HG02623 (cell line): ENCODE measurements at regions not wholly inside any gene's neighbourhood (a gene's known extent, or its start where the extent isn't known, plus 50 kb on each side); places are given as distances from the start of the nearest gene placed in this dataset.
"Not testable (repeated sequence)": the region's sequence is repeated elsewhere in the genome, so short reads cannot be mapped to it uniquely, and the experiment has no call there.

ENCODE experiments used
- ATAC-seq: cut with Tn5 transposase; IDR thresholded peaks from one replicate; pipeline ENCODE4 v1.9.1; 2021; ENCODE audit warnings: moderate library complexity; ENCODE audit not compliant: unreplicated experiment

DNA sequence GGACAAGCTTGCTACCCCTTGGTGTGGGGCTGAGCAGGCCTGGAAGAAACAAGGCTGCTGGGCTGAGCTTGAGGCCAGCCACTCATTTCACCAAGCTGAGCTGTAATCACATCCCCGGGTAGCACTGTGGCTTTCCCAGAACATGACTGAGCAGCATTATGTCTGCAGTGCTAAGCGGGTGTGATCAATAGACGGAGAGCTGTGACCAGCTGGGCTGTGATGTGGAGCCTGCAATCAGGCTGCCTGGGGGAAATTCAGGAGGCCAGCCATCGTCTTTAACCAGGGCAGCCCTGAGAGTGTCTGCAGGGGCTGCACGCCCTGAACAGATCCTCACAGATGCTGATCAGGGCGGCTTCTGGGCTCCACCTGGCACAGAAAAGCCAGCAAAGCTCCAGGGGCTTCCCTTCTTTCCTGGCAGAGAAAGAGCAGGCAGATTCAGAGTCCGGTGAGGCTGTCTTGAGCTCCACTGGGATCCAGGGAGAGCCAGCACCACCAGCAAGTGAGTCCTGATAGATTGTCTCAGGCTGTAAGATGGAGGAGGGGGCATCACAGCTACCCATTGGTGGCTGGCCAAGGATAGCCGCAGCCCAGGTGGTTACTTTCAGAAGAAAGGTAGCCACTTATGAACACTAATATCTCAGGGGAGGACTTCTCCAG, 165.9 kb downstream of the NRN1 start:
- no peak for ATAC-seq

DNA sequence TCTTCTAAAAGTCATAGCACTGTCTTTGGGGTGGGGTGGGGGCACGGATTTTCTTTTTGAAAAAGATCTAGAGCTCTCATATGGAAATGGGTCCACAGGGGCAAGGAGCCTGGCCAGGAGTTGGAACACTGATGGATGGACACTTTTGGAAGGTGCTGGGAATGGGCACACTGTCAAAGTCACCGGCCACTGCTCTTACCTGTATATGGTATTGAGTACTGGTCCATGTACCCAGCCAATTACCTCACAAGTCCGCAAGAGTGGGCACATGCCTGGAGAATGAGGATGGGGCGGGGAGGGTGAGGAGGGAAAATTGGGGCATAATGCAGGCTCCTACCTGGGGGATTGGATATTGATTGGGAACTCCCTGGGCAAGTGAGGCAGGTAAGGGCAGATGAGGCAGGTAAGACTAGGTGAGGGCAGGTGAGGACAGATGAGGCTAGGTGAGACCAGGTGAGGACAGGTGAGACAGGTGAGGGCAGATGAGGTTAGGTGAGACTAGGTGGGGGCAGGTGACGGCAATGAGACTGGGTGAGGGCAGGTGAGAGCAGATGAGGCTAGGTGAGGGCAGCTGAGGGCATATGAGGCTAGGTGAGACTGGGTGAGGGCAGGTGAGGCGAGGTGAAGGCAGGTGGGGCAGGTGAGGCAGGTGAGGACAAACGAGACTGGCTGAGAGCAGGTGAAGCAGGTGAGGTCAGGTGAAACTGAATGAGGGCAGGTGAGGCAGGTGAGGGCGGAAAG, 167.9 kb downstream of the NRN1 start:
- ATAC-seq: no peak

GRCh38 chr6:5837323-5837722, 169.4 kb downstream of the NRN1 start:
- no peak for ATAC-seq

DNA sequence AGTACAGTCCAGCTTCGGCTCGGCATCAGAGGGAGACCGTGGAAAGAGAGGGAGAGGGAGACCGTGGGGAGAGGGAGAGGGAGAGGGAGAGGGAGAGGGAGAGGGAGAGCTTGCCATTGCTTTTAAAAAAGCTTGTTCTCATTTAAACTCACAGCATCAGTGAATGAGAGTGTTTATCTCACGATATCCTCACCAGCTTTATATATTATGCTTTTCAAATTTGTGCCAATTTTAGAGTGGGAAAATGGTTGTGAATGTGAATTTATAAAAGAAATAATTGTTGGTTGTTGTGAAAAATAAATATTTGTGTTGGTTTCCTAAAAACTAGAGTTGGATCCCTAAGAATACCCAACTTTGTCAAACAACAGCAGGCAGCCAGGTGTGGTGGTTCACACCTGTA, 170.1 kb downstream of the NRN1 start:
- ATAC-seq: not testable (repeated sequence)

DNA sequence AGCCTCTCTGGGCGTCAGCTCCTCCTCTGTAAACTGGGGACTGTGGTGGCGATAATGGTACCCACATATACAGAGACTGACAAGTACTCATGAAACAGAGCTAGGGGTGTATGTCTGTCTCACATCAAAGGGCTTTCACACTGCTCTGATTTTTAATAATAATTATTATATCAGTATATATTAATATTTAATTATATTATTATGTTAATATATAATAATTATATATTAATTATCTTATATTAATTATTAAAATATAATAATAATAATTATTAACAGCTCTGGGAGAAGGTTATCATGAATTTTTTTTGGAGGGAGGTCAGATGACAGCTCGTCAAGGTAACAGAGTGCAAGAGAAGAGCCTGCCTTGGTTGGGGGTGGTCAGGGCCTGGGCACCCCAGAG, 173.6 kb downstream of the NRN1 start:
- no peak for ATAC-seq

DNA sequence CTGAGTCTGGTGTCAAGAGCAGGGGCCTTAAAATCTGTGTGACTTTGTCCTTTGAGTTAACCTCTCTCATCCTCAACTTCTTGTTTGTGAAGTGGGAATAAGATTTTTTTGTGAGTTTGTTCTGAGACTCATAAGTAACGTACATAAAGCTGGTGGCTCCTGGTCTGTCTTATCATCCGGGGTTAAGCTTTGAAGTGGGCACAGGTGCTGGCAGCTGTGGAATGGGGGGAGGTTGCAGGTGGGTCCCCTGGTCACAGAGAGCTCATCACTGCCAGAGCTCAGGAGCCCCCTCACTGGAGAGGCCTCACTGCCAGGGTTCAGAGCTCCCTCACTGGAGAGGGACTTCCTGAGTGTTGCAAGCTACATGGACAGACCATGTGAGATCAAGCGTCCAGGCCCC, 174.1 kb downstream of the NRN1 start:
- ATAC-seq: no peak

DNA sequence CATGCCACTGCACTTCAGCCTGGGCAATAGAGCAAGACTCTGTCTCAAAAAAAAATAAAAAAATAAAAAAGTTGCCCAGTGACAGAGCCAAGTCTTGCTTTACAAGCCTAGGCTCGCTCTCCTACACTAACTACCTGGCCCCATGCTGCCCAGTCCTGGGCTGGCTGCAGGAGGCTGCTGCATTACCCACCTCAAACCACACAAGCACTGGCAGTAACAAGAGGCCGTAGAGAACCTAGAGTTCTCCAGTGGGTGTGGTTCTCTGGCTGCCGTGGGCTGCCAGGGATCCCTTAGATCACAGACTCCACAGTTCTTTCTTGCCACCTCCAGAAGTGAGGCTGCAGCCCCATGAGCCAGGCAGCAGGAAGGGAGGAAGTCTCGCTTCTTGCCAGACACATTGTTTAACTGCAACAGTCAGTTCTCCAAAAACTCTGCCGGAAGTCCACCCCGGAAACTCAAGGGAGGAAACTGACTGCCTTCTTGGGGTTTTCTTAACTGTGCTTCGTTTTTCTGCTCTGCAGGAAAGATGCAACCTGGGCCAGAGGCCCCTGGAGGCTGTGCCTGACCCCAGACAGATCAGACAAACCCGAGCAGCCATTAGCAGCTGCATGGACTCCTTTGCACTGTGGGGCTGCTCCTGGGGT, 175.4 kb downstream of the NRN1 start:
- peak; percentile 58 for ATAC-seq

GRCh38 chr6:5828296-5828695, 178.4 kb downstream of the NRN1 start:
- no peak for ATAC-seq

DNA sequence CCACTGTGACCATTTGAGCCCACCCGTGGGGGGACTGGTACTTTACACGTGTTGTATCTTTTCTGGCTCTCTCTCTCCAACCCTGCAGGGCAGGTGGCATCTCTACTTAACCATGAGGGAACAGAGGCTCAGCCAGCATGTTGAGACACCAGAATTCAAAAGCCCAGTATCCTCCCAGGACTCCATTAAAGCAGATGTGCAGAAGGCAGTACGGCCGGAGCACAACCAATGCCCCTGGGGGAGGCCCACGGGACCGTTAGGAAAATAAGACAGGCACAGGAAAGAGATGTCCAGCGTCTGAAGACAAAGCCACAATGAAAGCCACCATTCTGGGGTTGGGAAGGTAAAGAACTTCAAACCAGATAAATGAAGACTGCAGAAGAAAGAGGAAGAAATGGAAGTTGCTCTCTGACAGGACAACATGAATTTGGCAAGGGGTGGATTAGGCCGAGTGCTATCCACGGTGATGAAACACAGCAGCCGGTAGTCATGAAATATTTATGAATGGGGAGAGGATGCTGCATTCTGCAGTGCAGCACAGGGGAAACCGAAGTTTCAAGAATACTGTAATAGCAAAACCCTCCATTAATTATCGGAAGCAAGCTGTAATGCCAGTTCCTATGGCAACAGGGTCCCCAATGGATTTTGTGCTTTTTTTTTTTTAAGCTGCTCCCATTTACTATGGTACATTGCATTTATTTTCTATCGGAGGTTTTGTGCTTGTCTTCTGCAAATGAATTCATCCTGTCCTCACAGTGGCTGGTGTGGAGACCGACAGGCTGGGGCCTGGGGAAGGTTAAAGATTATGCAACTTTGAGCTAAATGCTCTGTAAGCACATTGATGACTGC, 179.4 kb downstream of the NRN1 start:
- no peak for ATAC-seq

- not testable (repeated sequence) for ATAC-seq
Observed at GRCh38 chr6:5824382-5824983, 182.2 kb downstream of the NRN1 start.
